ENCODE measurements at regions not wholly inside any gene's neighbourhood (a gene's known extent, or its start where the extent isn't known, plus 50 kb on each side); places are given as distances from the start of the nearest gene placed in this dataset.

DNA sequence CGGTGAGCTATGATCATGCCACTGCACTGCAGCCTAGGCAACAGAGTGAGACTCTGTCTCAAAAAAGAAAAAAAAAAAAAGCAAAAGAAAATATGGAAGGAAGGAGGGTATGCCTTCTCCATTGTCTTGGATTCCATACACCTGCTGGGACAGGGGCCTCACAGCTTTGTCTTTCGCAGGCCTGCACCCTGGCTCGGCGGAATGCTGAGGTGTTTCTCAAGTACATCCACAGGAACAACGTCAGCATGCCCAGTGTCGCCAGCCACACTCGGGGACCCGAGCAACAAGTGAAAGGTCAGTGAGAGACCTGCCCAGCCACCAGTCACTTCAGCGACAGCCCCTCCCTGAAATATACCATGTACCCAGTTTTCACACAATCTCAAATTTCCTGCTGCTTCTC lies 288.5 kb upstream of the UMPS start:
- DNase-seq (ENCODE audit: low read depth, low spot score), result no peak

DNA sequence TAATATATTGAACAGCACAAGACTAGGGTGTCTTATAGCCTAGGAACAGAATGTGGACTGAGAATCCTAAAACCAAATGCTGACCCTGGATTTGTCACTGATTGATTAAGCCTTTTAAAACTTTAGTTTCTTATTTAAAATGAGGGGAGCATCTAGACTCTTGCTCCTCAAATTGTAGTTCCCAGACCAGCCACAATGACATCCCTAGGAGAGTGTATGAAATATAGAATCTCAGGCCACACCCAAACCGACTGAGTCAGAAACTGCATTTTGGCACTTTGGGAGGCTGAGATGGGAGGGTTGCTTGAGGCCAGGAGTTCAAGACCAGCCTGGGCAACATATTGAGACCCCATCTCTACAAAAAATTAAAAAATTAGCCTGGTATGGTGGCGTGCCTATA lies 287.8 kb upstream of the UMPS start:
- no peak for DNase-seq (ENCODE audit: low read depth, low spot score)

DNA sequence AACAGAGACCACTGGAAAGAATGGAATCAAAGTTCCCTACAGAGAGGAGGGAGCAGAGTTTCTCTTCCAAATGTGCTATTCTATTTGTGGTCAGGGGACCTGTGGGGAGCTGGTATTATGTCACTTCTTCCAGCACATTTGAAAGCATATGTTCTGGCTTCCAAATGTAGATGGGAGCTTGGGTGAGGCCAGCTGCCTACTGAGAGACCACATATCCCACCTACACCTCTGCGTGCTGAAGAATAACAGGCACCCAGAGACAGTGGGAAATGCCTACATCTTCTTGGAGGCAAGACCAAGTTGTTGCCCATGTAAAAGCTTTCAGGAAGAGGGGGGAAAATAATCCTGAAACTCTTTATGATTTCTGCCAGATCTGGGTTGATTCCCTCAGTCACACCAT lies 286.8 kb upstream of the UMPS start:
- no peak for DNase-seq (ENCODE audit: low read depth, low spot score)

DNA sequence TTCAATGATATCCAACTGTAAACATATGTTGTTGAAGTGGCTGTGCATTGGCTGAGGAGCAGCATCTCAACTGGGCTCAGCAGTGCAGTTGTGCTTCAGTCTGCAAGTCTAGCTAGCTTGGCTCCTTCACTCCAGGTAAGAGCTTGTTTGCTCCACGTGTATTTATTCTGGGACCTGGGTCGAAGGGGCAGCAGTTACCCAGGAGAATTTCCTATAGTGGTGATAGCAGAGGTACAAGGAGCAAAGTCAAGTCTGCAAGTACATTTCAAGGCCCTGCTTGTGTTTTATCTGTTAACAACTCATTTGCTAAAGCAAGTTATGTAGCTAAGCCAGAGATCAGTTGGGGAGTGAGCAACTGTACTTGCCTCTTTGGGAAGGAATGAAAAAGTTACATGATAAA lies 286.2 kb upstream of the UMPS start:
- no peak for DNase-seq (ENCODE audit: low read depth, low spot score)

DNA sequence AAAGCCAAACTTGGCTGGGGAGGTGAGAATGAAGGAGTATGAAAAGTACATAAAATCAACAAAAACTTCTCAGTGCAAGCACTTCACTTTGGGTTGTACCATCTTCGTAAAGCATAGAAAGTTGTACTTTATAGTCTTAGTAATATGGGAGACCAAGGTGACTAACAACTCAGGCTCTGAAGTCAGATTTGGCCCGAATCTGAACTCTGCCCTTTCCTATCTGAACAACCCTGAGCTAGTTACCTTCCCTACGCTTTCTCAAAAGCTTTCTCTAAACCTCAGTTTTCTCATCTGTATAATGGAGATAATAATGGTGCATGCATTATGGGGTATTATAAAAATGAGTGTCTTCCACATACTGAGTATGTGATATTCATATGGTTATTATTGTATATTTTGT lies 285.4 kb upstream of the UMPS start:
- DNase-seq (ENCODE audit: low read depth, low spot score), result no peak

DNA sequence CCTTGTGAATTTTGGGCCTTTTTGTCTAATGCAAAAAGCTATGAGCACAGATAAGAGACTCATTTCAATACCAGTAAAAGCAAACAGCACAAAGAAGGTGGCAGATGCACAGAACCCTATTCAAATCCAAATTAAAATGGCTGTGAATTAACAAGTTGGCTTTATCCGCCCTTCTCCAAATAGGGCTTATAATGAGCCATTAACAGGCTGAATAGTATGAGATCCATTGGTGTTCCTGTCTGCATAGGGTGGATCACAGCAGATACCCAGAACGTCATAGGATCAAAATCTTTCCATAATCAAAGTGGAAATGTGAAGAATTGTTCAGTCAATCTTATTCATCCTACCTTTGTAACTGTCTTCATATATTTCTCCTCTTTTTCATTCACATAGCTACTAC lies 282.4 kb upstream of the UMPS start:
- no peak for DNase-seq (ENCODE audit: low read depth, low spot score)

DNA sequence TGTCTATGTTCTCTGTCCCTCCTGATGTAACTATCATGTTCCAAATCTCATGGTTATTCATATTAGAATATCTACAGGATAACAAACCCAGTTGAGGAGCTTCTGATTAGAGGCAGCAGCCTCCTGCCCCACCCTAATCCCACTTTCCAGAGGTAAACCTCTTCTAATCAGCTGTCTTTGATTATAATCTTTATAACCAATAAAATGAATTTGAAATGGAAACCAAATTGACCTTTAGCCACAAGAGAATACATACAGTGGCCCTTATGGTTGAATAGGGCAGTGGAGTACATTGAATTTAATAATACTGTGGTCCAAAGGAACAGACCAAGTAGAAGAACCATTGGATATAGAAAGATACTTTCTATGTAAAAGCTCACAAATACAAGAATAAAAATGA lies 281.3 kb upstream of the UMPS start:
- no peak for DNase-seq (ENCODE audit: low read depth, low spot score)

DNA sequence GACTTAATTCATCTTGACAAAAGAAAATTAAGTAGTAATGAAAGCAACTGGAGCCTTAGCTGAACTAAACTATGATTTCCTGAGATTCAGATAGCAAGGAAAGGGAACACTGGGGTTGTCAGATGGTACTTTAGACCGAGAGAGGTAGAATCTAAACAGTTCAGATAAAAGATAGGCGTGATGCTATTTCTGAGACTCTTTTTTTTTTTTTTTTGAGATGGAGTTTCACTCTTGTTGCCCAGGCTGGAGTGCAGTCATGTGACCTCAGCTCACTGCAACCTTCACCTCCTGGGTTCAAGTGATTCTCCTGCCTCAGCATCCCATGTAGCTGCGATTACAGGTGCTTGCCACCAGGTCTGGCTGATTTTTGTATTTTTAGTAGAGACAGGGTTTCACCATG lies 279.9 kb upstream of the UMPS start:
- DNase-seq (ENCODE audit: low read depth, low spot score), result no peak

DNA sequence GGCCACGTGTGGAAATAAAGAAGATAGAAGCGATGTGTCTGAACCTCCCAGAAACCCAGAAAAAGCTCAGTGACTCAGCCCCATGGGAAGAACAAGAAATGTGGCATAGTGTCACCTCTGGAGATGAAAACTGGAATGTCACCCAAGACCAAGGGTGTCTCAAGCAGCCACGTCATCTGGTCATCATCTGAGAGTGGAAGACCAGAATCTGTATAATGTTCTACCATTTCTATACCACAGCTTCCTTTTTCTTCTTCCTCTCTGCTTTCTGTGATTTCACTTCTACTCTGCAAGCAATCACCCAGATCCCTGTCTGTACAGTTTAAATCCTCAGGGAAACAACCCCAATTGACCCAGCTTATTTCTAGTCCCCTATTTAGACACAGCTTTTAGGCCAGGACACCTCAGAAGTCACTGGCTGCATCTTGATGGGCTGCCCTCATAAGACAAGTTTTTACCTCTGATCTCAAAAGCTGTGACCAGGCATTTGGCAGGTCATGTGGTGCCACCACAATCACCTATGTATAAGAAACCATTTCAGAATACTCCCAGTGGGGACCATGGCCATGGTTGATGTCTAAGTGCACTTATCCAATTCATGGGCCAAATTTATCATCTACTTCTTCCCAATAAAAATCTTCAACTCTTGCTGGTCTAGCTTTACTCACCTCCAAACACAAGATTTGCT lies 278.5 kb upstream of the UMPS start:
- no peak for DNase-seq (ENCODE audit: low read depth, low spot score)

DNA sequence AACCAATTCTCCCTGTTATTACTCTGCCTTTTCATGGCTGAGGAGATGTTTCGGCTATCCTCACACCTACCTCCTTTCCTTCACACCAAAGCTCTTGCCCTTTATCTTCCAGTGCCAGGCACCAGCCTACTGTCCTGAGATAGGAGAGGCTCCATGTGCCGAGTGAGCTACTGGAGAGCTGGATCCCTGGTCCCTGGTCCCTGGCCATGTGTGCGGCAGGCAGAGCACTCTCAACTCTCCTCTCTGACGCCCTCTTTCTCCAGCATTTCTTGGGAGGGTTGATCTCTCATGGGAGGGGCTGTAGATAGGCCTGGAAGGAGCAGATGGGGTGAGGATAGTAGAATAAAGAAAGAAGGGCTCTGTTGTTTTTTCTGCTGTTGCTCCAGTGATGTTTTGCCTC lies 277.1 kb upstream of the UMPS start:
- DNase-seq (ENCODE audit: low read depth, low spot score), result no peak

DNA sequence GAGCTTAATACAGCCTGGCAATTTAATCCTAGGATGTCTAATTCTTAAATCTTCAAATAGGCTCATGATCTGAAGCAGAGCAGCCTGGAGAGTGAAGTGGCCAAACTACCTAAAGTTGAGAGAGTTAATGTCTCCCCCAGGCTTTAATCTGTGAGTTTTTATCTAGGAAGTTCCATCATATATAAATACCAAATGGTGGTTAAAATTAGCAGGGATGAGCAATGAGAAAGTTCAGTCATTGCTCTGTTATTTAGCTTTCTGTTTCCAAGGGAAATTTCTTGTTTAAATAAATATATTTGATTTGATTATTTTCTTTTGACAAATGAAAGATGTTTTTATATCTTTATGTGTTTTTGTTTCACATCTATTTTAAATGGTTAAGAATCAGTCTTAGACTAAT lies 274.4 kb upstream of the UMPS start:
- no peak for DNase-seq (ENCODE audit: low read depth, low spot score)

DNA sequence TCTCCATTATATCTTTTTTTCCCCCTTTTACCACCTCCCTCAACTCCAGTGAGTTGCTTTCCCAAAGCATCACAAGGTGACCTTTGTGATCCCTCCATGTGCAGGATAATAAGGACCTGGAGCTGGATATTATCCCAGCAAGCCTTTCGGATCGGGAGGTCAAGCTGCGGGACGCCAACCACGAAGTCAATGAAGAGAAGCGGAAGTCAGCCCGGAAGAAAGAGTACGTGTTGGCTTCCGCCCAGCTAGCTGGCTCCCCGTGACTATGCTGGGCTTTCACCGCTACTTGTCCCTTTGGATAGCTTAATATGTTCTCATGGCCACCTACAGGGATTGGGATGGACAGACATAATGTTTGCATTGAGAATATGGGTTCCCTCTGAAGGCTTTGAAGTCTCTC lies 273.7 kb upstream of the UMPS start:
- peak; percentile 30 for DNase-seq (ENCODE audit: low read depth, low spot score)

DNA sequence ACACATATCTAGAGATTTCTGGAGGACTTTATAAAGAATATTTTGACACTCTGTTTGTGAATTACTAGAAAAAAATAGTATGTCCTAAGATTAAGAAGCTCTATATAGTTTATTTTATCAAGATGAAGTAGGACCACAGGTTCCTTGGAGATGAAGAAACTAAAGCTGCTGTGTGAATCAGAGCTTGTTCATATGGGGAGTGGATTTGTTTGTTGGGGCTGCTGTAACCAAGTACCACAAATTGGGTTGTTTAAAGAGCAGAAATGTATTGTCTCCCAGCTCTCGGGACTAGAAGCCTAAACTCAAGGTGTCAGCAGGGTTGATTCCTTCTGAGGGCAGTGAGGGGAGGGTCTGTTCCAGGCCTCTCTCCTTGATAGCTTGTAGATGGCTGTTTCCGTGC lies 270.6 kb upstream of the UMPS start:
- DNase-seq (ENCODE audit: low read depth, low spot score), result no peak

DNA sequence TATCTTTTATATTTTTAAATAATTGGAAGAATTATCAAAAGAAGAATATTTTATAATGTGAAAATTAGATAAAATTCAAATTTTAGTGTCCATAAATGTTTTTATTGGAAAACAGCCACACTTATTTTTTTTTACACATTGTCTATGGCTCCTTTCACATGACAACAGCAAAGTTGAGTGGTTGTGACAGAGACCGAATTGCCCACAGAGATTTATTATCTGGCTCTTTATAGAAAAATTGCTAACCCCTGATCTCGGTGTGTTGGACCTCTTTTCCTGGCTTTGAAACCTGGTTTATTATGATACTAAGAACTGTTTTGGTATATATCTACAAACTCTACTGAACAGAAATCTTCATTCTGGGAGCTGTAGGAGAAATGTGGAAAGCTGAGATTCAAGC lies 269.1 kb upstream of the UMPS start:
- no peak for DNase-seq (ENCODE audit: low read depth, low spot score)

DNA sequence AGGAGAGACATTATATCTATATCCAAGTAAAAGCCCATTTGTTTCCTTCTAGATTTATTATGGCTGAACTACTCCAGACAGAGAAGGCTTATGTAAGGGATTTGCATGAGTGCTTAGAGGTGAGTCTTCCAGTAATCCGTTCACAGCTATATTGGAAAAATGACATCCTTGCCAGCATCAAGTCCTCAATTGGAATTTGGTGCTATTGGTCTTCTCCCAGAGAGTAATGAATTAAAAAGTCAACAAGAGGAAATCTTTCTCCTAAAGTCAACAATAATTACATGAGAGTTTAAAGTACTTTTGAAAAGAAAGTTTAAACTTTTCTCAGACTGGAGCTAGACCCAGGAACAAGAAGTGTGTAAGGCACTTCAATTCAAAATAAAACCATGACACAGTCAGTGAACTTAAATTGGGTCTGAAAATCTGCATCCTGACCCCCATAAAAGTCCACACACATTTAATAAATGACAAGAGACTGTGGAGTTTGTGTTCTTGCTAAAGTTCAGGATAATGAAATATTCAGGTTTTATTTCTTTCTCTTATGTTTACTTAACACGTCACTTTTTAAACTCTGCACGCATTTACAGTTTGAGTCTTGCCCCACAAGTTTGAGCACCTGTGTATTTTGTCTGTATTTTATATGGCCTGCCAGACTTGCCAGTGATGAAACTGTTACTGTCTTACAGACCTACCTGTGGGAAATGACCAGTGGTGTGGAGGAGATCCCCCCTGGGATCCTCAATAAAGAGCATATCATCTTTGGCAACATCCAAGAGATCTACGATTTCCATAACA lies 268.2 kb upstream of the UMPS start:
- no peak for DNase-seq (ENCODE audit: low read depth, low spot score)

DNA sequence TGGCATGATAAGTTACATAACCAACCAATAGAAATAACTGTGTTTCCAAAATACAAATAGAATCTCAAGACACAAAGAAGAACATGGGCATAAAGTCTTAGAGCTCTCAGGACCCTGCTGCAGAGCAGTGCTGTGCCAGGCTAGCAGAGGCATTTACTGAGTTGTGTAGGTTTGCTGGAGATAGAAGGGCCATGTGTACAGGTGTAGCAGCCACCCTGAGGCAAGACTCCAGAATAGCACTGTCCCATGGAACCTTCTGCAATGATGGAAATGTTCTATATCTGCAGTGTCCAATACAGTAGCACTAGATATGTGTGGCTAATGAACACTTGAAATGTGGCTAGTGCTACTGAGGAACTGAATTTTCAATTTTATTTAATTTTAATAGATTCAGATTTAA lies 267.0 kb upstream of the UMPS start:
- DNase-seq (ENCODE audit: low read depth, low spot score), result no peak

DNA sequence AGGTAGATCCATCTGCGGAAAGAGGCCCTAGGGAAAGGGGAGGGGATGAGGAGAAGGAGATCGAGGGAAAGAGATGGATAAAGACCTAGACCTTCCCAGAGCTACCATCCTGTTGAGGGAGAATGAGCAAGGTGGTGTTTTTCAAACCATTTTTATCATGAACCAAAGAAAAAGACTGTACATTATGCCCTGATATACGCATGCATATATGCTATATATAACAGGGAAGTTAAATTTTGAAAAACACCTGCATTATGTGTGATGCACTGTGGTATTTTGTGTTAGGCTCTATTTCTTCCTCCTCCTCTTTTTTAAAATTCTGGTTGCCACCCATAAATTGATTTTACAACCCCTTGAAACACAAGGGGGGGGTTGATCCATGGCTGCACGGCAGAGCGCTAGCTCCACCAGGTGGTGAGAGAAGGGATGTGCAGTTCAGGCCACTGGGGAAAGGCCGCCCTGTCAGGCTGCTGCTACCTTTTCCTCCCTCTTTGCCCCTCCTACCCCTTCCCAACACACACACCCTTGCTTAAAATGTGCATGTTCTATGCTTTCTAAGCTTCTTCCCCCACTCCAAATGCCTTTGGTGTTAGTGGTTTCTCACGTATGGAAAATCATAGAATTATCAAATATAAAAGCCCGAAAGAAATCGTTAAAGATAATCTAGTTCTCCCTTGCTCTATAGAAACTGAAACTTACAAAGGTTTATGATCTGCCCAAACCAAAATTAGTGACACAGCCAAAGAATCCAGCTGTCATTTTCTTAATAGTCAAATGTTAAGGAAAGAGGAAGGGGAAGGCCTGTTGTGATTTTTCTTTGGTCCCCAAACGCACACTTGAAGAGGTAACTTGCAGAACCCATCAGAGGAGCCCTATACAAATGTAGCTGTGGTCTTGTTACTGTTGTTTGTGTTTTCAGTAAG lies 262.0 kb upstream of the UMPS start:
- DNase-seq (ENCODE audit: low read depth, low spot score), result peak; percentile 12

DNA sequence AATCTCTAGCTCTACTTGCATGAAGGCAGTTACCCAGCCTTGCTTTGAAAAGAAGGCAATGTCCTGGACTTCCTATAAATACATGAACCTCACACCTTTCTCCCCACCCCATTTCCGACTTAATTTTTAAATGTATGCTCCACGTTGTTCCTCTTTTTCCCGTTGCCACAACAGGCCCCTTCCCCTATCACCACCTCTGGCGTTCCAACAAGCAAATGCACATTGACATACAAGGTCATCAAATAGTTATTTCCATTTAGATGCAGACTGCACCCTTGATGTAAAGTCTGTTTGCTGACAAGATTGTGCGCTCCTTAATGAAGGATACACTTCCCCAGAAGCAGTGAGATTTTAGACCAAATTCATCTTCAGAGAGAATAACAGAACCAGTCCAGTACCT lies 260.7 kb upstream of the UMPS start:
- no peak for DNase-seq (ENCODE audit: low read depth, low spot score)

DNA sequence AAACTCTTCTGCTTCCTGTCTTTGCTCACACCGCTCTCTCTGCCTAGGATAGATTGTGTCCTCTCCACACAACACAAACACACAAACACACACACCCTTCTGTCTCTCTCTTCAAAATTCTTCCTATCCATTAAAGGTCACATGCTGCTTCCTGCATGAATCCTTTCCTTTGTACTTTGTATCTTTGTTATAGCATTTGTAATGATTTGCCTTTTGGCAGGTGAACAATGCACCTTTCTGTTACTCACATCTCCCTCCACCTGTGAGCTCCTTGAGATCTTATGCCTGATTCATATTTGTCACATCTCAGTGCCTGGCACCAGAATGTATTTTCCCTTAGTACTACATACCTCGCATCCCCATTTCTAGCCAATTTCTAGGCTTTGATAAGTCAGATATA lies 251.4 kb upstream of the UMPS start:
- DNase-seq (ENCODE audit: low read depth, low spot score), result no peak

DNA sequence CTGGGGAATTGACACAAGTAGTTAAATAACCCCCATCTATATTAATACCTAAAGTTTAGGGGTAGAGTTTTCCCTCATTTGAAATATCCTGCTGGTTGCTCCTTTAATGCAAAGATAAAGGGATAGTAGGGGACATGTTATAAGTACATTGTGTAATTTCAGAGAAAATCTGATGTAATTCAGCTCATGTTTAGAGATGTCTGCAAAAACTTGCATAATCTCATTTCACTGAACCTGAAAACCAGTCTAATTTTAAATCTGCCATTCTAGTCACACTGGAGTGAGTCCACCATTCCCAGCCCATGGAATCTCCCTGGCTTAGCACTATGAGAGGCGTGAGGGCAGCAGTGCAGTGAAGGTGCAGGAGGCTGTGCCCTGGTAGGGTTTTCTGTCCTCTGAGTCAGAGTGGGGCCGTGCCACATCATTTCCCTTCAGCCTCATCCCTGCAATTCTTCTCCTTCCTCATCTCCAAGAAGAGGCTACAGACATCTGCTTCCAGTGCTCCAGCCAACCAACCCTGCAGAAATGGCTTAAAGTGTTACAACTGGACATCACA lies 246.3 kb upstream of the UMPS start:
- DNase-seq (ENCODE audit: low read depth, low spot score), result no peak

DNA sequence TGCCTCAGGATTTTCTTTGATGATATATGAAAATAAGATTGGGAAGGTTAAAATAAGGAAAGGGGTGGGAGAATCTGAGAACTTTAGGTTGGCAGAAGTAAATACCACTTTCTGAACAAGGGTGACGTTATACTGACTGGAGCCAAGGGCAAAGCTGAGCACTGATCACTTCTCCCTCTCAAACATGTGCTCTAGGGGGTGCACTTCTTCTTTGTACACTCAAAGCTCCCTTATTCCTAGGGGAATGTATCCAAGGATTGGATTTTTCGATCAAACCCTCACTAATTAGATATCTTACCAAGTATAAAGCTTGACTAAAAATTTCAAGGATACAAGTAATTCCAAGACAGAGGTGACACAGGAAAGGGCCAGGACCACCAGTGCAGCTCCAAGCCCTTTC lies 243.9 kb upstream of the UMPS start:
- DNase-seq (ENCODE audit: low read depth, low spot score), result no peak

DNA sequence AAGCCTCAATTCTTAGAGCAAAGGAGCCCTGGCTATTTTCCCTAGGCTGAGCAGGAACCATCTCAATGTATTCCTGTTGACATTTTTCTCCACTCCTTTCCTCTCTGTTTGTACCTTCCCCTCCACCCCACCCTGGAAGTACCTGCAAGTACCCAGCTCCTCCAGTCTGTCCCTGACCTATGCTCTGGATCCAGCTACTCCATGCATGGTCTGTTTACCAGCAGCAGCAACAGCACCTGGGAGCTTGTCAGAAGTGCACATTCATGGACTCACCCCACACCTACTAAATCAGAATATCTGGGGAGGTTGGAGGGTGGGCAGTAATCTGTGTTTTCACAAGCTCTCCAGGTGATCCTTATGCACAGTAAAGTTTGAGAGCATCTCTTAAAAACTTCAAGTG lies 240.7 kb upstream of the UMPS start:
- no peak for DNase-seq (ENCODE audit: low read depth, low spot score)

All from brain pericyte (primary cell).